HG03108 (cell line): ENCODE measurements at regions not wholly inside any gene's neighbourhood (a gene's known extent, or its start where the extent isn't known, plus 50 kb on each side); places are given as distances from the start of the nearest gene placed in this dataset.
"Not testable (repeated sequence)": the region's sequence is repeated elsewhere in the genome, so short reads cannot be mapped to it uniquely, and the experiment has no call there.

ENCODE experiments used
- ATAC-seq: cut with Tn5 transposase; IDR thresholded peaks from one replicate; pipeline ENCODE4 v1.9.1; 2021; ENCODE audit warnings: moderate library complexity; ENCODE audit not compliant: unreplicated experiment

DNA sequence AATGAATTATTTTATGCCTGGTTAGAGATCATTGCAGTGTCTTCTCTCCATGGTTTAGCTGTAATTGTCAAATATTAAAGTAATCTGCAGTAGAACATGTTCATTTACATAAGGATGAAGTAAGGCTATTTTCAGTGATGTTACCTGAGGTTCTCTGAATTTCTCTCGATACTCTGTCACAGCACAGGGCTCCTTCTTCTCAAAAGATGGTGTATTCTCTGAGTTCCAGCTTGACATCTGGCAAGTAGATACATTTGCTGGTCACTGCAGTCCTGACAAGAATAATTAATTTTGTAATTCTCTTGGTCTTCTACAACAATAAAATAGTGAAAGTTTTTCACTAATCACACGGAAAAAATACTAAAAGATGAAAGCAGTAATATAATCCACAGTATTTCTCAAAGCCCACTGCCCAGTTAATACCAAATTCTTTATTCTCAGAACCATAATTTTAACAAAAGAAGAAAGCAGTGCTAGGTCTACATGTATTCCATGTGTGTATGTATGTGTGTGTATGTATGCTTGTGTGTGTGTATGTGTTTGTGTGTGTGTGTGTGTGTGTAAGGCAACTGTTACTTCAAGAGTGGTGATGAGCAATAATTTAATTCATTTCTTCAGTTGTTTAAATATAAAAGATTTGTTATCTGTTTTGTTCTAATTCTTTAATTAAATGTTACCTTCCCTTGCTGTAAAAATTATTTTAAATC, 1165.5 kb upstream of the SLC39A10 start:
- no peak for ATAC-seq

DNA sequence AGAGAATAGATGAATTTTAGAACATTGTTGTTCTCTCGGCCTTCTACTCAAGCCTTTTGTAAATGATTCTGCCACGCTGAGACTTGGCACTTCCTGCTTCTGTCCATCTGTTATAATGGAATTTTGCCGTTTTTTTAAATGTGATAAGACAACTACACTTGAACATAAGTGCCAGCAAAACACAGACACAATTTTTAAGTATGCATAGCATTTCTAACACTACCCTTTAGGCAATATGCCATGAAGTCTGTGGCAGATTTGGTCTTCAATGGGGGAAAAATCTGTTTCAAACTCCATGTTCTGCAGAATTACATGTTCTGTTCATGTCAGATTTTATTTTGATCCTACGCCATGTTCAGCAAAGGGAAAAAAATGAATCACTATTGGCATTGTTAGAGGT, 1170.7 kb upstream of the SLC39A10 start:
- ATAC-seq, result no peak

DNA sequence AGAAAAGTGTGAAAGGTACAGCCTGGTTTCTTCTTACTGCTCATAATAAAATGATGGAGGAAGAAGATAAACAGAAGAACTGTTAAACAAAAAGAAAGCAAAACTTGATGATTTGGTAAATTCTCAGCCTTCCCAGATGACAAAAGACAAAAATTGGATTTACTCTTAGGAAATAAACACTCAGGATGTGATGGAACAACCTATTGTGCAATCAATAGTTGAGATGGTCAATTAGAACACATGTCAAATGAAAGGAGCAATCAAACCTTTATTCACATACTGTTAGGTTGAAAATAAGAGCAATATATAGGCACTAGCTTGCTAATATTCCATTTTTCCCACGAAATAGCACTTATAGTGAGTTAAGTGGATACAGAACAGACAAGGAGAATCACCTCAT, 1174.0 kb upstream of the SLC39A10 start:
- no peak for ATAC-seq

DNA sequence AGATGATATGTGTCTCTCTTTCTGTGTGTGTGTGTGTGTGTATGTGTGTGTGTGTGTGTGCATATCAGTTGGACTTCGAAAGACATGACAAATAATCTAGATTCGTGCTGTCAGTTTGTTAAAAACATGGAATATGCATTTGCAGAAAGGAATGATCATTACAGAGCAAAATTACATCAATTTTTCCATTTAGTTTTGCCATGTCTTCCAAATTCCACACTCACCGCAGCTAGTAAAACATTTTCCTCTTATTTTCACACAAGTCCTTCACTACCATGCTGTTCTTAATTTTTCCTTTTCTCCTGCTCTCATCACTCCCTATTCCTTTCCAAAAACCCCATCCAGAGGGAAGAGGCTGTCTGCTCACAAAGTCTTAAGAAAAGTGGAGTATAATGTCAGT, 1191.4 kb upstream of the SLC39A10 start:
- no peak for ATAC-seq

DNA sequence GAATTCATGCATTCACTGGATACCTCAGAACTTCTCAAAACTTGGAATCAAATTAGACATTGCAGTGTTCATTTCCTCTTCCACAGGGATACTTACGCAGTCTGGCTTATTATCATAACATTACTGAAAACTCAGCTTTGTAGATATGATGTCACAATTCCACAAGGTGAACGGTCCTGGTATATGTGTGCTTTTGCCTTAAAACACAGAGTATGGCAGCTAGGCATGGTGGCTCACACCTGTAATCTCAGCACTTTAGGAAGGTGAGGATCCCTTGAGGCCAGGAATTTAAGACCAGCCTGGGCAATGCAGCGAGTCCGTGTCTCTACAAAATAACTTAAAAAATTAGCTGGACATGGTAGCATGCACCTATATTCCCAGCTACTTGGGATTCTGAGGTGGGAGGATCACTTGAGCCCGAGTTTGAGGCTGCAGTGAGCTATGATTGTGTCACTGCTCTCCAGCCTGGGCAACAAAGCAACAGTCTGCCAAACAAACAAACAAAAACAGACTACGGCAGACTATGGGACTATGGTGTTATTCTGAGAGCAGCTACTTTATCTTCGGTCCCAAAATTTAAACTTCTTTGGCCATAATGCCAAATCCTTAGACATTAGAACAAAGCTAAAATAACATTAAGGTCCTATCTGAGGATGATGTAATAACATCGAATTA, 1191.9 kb upstream of the SLC39A10 start:
- ATAC-seq, result no peak

DNA sequence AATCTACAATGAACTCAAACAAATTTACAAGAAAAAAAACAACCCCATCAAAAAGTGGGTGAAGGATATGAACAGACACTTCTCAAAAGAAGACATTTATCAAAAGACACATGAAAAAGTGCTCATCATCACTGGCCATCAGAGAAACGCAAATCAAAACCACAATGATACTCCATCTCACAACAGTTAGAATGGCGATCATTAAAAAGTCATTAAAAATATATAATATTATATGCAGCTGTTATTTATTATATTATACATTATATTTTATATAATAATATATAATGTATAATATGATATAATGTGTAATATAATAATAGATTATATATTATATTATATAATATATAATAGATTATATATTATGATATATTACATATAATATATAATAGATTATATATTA, 1194.1 kb upstream of the SLC39A10 start:
- ATAC-seq, result not testable (repeated sequence)

DNA sequence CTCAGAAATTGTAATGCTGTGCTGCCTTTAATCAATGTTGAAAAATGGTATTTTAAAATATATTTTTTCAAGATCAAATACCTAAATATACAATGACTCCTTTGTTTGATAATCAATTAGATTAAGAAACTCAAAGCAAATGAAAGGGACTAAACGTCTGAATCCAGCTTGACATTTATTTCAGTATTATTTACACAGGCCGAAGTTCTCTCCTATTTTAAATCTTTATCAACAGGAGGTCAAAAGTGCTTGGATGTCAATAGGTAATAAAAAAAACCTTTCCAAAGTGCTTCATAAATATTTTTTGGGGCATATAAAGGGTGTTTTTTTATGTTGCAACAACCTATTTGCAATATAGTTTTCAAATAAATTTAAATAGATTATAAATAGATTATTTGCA, 1201.7 kb upstream of the SLC39A10 start:
- no peak for ATAC-seq

DNA sequence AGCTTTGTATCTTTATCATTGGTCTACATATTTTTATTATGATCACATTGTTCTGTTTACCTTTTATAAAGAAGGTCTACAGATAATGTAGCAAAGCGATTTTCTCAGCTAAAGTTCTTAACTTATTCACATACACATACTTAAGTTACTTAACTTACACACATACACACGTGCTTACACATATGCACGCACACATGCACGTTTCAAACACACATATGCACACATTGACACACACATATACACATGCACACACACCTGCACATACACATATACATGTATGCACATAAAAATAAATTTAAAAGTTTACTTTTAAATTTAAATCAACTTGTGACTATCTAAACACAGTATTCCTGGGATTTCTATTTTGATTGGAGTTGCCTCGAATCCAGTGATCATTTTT, 1204.5 kb upstream of the SLC39A10 start:
- ATAC-seq, result no peak

DNA sequence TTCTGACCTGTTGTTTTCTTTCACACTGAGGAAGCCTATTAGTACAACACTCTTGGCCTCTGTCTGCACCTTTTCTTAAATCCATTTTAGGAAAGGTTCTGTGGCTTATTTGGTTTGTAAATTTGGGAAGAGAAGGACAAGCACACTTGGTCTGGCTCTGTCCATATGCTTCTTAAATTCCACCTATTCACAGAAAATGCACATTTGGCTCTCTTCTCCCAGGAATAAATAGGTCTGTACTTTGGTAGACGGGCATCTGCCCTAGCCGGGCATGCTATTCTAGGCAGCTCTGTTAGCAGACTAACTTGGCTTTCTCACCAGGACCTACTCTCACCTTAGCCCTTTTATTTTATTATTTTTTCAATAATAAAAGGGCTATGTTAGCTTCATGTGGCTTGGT, 1211.8 kb upstream of the SLC39A10 start:
- no peak for ATAC-seq

DNA sequence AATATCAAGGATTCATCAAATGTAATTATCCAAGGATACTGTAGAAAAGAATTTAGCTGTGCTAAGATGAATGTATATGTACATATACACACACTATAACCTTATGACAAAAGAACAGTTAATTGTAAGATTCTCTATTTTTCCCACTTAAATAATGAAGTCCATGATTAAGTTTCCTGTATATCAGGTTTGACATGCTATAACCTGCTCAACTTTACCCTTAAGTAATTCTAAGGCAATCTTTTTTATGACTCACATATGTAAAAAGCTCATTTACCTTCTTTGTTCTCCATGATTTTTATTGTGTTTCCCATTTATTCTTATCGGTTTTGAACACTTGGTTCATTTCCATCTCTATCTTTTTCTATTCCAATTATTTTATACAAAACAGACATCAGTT, 1213.1 kb upstream of the SLC39A10 start:
- no peak for ATAC-seq

DNA sequence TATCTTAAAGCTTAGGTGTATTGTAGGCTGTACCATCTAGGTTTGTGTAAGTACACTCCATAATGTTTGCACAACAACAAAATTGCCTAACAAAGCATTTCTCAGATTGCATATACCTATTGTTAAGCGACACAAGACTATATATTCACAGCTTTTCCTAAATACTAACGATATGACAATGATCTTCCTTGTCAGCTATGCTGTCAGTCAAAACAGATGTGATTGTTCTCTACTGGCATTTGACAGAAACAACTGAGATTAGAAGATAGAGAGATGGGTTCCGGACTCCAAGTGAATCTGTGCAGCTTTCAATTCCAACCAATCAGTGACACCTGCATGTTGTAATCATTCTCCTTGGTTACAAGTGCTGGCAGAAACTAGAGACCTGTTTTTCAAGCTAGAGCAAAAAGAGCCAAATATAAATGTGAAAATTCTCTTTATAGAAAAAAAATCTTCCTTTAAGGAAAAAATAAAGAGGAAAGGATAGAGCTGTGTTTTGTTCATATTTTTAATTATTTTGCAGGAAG, 1232.3 kb upstream of the SLC39A10 start:
- no peak for ATAC-seq

DNA sequence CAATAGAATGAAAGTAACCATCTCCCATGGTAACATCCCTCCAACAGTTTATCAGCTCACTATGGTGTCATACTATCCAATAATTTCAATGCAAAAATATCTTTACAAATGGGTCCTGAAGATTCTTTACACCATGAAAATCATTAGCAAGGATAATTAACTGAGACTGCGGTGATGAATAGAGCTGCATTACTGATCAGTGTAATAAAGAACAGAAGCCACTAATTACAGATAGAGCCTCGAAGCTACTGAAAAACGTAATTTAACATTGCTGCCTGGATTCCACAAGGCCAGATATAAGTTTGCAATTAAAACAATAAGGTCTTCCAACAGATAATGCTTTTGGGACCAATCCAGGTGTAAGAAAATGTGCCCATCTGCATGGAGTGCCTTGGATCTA, 1245.8 kb upstream of the SLC39A10 start:
- no peak for ATAC-seq

DNA sequence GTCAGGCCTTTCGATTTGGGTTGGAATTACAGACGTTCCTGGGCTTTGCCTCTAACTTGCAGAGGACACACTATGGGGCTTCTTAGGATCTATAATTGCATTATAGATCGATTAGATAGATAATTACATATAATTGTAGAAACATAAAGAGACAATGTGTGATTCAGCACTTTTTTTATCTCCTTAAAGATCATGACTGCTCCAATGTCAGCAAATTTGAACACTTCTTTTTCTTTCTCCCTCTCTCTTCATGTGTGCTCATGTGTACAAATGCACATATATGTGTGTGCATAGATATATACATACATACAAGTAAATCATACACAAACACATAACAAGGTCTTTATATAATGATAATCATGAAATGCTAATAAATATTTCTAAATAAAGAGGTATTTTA, 1261.2 kb upstream of the SLC39A10 start:
- ATAC-seq, result no peak

DNA sequence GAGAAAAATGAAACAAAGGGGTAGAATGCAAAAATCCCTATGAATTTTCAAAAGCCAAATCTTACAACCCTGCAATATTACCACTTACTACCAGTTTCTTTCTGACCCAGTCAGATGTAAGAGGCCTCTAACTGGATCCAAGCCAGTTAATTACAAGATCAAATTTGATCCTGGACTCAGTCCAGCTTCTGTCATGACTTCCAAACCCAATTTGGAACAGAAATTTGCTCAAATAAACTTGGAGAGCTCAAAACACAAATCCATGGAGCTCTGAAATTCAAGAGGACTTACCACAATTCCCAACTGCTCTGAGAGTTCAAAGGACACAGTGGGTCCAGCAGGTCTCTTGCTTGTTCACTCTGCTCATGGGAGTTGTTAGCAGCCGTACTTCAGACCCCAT, 1271.7 kb upstream of the SLC39A10 start:
- no peak for ATAC-seq

DNA sequence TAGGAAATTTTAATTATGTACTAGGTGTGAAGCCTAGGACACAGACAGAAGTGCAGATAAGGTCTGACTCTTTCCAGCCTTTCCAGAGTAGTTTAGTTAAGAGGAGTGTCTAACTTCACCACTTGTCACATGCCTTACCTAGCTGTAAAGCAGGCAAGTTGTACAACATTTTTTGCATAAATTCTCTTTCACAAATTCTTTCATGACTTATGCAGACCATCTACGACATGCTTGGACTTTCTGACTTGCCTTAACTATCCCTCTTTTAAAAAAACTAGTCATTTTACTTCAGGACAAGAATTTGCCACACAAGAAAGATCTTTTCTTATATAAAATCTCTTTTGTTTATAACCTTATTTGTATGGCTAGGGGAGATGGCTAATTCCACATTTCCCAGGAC, 1273.6 kb upstream of the SLC39A10 start:
- no peak for ATAC-seq

DNA sequence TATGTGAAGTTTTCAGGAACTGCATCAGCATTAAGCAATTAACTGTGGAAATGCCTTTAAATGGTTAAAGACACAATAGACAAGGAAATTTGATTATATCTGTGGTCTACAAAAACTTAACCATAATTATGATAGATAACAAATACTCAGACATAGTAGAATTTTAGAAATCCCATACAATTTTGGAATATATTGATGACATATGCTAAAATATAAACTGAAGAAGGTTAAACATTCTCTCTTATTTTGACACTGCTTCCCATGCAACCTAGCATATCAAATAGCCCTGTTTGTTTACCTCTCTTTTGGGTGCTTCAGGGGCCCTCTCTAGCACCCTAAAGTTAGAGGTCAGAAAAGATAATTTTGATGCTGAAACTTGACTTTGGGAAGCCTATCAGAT, 1274.8 kb upstream of the SLC39A10 start:
- ATAC-seq, result no peak

DNA sequence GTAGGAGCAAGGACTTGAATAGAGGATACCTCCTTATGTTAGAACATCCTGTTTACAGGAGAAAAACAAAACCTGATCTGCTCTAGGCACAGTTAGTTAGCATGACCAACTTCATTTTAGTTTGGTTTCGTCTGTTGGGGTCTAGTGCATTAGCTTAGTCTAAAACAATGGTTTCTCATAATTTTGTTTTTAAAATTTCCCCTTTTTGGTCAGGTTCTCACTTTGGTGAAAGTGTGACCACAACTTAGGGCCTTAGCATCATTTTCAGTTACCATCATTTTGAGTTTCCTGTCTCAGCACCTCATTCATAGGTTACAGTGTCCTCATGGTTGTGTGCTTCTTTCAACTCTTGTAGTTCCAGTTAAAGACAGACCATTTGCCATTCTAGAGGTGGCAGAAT, 1277.0 kb upstream of the SLC39A10 start:
- no peak for ATAC-seq

DNA sequence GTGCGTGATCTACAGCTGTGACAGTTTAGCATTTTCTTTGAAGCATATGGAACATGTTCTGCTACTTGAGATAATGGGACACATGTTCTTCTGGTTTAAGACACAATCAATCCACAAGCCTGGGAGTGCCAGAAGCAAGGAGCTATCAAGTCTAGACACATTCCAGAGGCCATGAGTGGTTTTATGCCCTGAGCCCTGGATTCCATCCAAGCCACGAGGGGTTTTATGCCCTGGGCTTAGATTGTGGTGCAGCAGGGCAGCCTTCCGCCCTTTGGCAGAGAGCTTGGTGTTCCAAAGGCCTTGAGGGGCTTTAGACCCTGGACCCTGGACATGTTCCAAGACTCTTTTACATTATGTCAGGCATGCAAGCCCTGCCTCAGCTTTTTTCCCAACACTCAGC, 1289.6 kb upstream of the SLC39A10 start:
- not testable (repeated sequence) for ATAC-seq

DNA sequence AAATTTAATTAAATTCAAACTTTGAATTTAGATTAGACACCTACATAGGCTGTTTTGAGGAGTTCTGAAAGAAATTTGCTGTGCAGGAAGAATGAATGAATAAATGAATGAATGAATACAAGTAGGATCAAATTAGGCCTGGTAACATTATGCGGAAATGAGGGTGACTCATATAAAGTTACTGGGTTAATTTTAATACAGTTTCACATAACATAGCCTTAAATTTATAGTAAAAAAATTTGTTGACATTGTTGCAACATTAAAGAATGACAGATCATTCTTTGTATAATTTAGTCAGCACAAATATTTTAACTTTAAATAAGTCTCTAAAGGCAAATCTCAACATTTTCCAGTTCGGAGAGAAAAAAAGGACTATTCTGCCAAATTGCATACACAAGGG, 1293.1 kb upstream of the SLC39A10 start:
- ATAC-seq, result no peak

DNA sequence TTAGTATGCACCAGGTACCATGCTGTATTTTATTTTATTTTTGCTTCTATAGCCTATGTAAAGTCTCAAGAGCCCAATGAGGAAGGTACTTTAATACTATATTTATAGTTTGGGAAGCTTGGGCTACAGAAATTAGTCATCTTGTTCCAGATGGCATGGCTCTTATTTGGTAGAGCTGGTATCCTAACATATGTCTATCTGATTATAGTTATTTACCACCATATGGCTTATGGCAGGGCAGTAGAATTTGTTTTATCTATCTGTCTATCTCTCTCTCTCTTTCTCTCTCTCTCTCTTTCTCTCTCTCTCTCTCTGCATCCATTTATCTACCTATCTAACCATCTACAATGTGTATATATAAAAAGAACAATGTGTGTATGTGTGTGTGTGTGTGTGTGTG, 1293.7 kb upstream of the SLC39A10 start:
- ATAC-seq, result no peak

DNA sequence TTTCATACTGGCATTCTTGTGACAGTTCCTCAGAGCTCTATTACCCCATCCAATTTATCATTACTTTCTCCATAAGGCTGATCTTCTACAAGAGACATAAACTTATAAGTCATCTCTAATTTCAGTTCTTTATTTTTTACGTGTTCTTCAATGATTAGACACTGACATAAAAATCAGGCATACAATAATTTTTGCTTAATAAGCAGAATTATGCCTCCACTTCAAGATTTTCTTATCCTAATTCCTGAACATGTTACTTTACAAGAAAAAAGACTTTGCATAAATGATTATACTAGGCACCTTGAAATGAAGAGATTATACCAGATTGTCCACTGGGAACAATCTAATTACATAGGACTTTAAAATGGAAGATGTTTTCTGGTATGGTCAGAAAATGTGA, 1304.5 kb upstream of the SLC39A10 start:
- ATAC-seq, result no peak

DNA sequence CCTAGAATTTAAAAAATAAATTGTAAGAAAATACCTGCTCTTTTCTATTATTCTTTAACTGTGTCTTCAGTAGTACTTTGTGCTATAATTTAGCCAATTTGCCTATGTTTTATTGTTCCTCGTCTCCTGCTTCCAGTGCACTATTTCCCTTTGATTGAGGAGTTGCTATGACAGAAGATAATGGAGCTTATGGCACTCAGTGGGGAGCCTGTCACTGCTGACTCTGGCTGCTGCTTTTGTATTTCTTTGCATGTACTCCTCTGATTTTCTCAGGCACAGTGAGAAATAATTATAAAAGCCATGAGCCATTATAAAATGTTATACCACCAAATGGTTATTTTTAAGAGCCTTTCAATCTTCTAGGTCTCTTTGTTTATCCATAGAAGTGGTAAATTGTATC, 1310.8 kb upstream of the SLC39A10 start:
- ATAC-seq, result no peak

DNA sequence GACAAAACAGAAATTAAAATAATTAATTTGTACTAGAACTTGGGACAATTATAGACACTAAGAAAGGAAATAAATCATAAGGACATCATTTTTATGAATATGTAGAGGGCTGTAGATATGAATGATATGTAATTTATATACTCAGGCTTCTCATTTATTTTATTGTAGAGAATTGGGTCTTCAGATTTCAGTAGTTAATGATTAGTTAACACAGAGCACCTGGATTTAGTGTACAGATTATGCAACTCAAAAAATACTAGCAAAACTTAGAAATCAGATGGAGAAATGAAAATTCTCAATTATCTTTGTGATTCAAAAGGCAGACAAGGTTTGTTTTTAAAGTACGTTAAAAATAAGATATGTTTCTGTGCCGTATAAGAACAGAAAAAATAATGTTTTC, 1311.7 kb upstream of the SLC39A10 start:
- no peak for ATAC-seq
